ENCODE measurements at regions not wholly inside any gene's neighbourhood (a gene's known extent, or its start where the extent isn't known, plus 50 kb on each side); places are given as distances from the start of the nearest gene placed in this dataset.
A peak's percentile ranks its signal among the peaks of the same experiment; 100 is the strongest.
"Not testable (repeated sequence)": the region's sequence is repeated elsewhere in the genome, so short reads cannot be mapped to it uniquely, and the experiment has no call there.

DNA sequence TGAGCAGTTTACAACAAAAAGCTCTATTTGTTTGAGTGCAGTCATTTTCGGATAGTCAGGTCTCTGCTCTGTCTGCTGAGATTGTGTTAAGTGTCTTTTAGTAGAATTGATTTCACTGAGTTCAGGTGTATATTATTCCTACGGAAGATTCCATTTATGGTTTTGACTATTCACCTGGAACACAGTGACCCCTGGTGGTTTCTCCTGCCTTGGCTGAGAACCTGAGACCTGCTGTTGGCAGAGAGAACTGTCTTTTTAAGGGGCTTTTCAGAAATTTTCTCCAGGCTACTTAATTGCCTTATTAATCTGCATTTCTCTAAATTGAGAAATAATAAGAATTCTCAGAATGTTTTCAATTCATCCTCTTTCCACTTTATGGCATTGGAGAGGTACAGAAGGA, 508.0 kb downstream of the TBC1D32 start:
- Mint-ChIP-seq H3K27ac (no peak overlapping the region), H3K4me3 (no peak overlapping the region), H3K4me1 (ENCODE audit: low read depth in 2 of 2) (no peaks in the 10 kb centered on the region), H3K9me3 (no peaks in the 10 kb centered on the region), H3K36me3 (no peaks in the 10 kb centered on the region), H3K27me3 (no peaks in the 10 kb centered on the region)
- DNase-seq (ENCODE audit: low spot score): no peak
- no peak for ATAC-seq

DNA sequence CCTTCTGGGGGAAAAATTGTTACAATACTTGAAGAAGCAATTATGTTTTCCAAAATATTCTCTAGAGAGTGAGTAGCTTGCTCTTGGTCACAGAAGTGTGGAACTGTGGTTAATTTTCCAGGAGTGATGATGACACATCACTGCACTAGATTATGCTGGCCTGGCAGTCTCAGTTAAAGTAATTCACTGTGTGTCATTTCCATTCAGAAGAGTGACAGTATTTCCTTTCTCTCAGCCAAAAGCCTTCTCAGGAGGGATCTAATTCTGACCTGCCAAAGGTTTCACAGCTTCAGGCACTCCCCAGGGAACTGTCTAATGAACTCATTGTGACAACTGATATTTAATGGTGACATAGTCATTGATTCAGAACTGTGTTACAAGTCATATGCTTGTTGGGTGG, 517.5 kb downstream of the TBC1D32 start:
- H3K4me1 Mint-ChIP-seq (ENCODE audit: low read depth in 2 of 2): no peaks in the 10 kb centered on the region
- no peak for DNase-seq (ENCODE audit: low spot score)
- H3K27me3 Mint-ChIP-seq: no peaks in the 10 kb centered on the region

DNA sequence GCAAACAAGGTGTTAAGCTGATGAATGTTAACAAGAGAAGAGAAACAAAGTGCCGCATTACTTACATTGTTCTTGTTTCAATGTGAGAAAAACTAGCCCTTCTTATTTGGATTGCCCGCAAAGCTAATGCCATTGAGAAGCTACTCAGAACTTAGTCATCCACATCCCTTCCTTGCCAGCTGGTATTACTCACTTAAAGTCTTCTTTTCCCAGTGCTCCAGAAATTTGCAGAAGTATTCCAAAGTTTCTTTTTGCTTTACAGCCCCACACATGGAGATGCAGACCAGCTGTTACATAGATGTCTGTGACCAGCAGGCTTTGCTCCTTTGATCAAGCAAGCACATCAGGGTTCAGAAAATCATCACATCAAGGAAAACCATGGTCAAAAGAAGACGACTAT, 529.0 kb downstream of the TBC1D32 start:
- peaks cover 6% of the 10 kb centered on the region for H3K9me3 Mint-ChIP-seq
- ATAC-seq: no peak
- no peaks in the 10 kb centered on the region for H3K36me3 Mint-ChIP-seq
- DNase-seq (ENCODE audit: low spot score): no peak
- H3K27ac Mint-ChIP-seq: no peak overlapping the region
- no peaks in the 10 kb centered on the region for H3K27me3 Mint-ChIP-seq
- no peaks in the 10 kb centered on the region for H3K4me1 Mint-ChIP-seq (ENCODE audit: low read depth in 2 of 2)
- H3K4me3 Mint-ChIP-seq: no peak overlapping the region

More for the DNA sequence above, 517.5 kb downstream of the TBC1D32 start:
- Mint-ChIP-seq H3K9me3 (peaks cover 11% of the 10 kb centered on the region), H3K4me3 (no peak overlapping the region), H3K36me3 (peaks cover 5% of the 10 kb centered on the region), H3K27ac (no peak overlapping the region)
- no peak for ATAC-seq

DNA sequence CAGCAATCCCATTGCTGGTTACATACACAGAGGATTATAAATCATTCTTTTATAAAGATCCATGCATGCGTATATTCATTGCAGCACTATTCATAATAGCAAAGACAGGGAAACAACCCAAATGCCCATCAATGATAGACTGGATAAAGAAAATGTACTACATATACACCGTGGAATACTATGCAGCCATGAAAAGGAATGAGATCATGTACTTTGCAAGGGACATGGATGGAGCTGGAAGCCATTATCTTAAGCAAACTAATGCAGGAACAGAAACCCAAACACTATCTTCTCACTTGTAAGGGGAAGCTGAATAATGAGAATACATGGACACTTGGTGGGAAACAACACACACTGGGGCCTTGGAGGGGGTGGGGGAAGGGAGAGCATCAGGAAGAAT, 529.7 kb downstream of the TBC1D32 start:
- ATAC-seq (no peak), DNase-seq (ENCODE audit: low spot score) (no peak)
- Mint-ChIP-seq H3K9me3 (peaks cover 6% of the 10 kb centered on the region), H3K27me3 (no peaks in the 10 kb centered on the region), H3K36me3 (no peaks in the 10 kb centered on the region), H3K4me3 (no peak overlapping the region), H3K27ac (no peak overlapping the region), H3K4me1 (ENCODE audit: low read depth in 2 of 2) (no peaks in the 10 kb centered on the region)

DNA sequence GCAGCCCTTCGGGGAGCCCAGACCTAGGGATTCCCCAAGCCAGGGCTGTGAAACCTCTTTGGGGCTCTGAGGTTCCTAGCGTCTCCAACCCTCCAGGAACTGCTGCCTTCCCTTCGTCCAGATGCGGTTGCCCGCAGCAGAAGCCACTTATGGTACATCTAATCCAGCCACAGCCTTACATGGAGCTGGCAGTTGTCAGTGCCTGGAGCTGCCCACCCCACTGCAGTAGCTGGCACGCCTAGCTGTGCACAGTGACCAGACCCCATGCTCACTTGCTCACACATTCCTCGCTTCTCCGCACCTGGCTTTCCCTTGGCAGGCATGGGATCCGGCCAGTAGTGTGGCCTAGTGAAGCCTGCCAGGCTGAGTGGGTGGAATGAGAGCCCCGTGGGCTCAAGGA, 547.6 kb downstream of the TBC1D32 start:
- H3K9me3 Mint-ChIP-seq: peaks cover 2% of the 10 kb centered on the region

DNA sequence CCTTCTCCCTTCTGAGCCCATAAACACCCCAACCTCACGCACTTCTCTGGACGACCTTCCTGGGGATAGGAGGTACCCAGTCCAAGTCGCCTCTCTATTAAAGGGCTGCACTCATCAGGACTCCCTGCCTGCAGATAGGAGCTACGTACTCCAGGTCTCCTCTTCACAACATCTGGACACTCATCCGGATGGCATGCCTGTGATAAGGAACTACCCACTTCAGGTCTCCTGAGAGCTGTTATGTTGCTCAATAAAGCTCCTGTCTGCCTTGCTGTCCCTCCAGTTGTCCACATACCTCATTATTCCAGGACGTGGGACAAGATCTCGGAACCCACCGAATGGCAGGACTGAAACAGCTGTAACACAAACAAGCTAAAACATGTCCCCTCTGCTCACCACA, 548.0 kb downstream of the TBC1D32 start:
- Mint-ChIP-seq H3K27me3 (no peaks in the 10 kb centered on the region), H3K36me3 (no peaks in the 10 kb centered on the region), H3K27ac (no peak overlapping the region), H3K4me3 (no peak overlapping the region), H3K4me1 (ENCODE audit: low read depth in 2 of 2) (no peaks in the 10 kb centered on the region), H3K9me3 (no peaks in the 10 kb centered on the region)
- ATAC-seq (no peak), DNase-seq (ENCODE audit: low spot score) (no peak)

More for the DNA sequence above, 547.6 kb downstream of the TBC1D32 start:
- Mint-ChIP-seq H3K4me1 (ENCODE audit: low read depth in 2 of 2) (no peaks in the 10 kb centered on the region), H3K27me3 (no peaks in the 10 kb centered on the region), H3K4me3 (no peak overlapping the region), H3K27ac (no peak overlapping the region), H3K36me3 (no peaks in the 10 kb centered on the region)
- DNase-seq (ENCODE audit: low spot score) (no peak), ATAC-seq (no peak)

DNA sequence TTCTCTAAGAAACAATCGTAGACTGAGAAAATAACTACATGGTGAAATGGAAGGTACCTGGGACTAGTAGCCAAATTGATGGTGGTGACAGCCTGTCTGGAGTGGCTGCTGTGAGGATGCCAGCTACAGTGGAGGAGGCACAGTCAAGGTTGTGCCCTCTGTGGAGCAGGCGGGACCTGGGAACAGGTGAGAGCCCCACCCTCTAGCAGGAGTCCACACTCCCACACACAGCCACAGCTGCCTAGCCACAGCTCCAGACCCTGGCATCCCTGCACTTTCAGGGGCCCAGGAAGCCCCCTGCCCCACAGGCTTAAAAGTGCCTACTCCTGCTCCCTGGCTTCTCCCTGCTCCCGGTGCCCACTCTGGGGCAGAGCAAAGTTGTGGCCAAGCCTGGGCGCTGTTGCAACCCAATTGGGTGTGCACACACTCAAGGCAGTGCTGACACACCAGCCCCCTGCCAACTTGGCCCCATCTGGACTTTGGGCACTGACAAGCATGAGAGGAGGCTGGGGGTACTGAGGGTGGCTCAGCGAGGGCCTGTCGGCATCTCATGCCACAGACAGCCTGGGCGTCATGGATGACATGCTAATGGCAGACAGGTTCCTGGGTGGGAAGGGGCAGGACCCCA, 548.7 kb downstream of the TBC1D32 start:
- H3K4me1 Mint-ChIP-seq (ENCODE audit: low read depth in 2 of 2): no peaks in the 10 kb centered on the region
- H3K9me3 Mint-ChIP-seq: no peaks in the 10 kb centered on the region
- ATAC-seq: peak in 1 of 2 donors; percentile 54
- H3K36me3 Mint-ChIP-seq: no peaks in the 10 kb centered on the region
- no peaks in the 10 kb centered on the region for H3K27me3 Mint-ChIP-seq
- no peak overlapping the region for H3K27ac Mint-ChIP-seq
- no peak for DNase-seq (ENCODE audit: low spot score)
- H3K4me3 Mint-ChIP-seq: no peak overlapping the region

DNA sequence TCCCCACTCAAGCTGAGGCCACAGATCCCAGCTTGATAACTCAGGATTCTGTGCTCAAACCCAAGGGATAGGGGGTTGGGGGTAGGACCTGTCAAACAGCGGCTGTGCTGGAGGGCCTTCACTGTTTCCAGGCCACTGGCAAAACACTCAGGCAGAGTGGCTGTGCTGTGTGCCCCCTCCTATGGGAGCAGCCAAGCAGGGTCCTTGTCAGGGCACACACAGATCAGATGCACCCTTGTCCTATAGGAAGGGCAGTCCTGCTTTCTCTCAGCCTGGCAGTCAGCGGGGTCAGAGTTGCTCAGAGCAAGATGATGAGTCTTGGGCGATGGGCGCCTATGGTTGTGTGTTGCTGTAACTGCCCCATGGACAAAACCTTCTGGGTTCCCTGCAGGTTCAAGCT, 554.8 kb downstream of the TBC1D32 start:
- Mint-ChIP-seq H3K9me3 (peaks cover 3% of the 10 kb centered on the region), H3K4me1 (ENCODE audit: low read depth in 2 of 2) (no peaks in the 10 kb centered on the region), H3K27me3 (no peaks in the 10 kb centered on the region), H3K4me3 (no peak overlapping the region), H3K27ac (no peak overlapping the region), H3K36me3 (no peaks in the 10 kb centered on the region)
- peak in 1 of 2 donors; percentile 45 for ATAC-seq
- DNase-seq (ENCODE audit: low spot score): no peak

DNA sequence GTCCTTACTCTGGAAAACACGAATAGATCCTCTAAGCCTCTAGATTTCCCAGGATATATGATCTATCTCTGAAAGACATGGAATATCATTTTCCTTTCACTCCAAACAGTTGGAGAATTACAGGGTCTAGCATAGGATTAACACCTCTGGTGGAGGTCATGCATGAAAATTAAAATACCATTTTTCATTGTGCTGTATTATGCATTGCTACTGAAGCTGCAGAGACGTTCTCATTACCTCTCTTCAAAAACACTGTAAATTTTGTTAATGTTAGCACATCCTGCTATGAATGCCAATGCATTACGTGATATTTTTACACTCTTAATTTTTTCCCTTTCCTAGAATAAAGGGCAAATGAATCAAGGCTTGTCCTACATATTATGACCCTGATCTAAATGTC, 558.6 kb downstream of the TBC1D32 start:
- Mint-ChIP-seq H3K9me3 (peaks cover 3% of the 10 kb centered on the region), H3K27me3 (no peaks in the 10 kb centered on the region), H3K4me3 (no peak overlapping the region), H3K4me1 (ENCODE audit: low read depth in 2 of 2) (no peaks in the 10 kb centered on the region), H3K27ac (no peak overlapping the region), H3K36me3 (no peaks in the 10 kb centered on the region)
- no peak for ATAC-seq
- DNase-seq (ENCODE audit: low spot score): no peak

DNA sequence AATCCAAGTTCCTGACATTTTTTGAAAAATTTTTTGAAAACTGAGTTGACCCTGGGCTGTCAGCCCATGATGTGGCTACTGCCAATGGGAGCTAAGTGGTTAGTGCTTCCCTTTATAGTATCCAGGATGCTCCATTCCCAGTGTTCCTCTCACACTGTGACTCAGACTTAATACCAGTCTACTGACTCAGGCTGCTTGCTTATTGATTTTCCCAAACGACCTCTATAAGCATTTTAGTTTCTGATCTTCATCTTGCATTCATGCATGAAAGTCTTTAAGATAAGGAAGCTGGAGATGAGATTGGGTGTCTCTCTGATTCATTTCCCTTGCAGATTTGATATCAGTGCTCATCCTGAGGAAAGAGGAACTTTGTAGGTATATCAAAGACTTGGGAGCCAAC, 560.0 kb downstream of the TBC1D32 start:
- H3K4me1 Mint-ChIP-seq (ENCODE audit: low read depth in 2 of 2): no peaks in the 10 kb centered on the region
- no peaks in the 10 kb centered on the region for H3K36me3 Mint-ChIP-seq
- no peak overlapping the region for H3K4me3 Mint-ChIP-seq
- DNase-seq (ENCODE audit: low spot score) (no peak), ATAC-seq (no peak)
- H3K27me3 Mint-ChIP-seq: no peaks in the 10 kb centered on the region
- H3K9me3 Mint-ChIP-seq: no peaks in the 10 kb centered on the region
- H3K27ac Mint-ChIP-seq: no peak overlapping the region

DNA sequence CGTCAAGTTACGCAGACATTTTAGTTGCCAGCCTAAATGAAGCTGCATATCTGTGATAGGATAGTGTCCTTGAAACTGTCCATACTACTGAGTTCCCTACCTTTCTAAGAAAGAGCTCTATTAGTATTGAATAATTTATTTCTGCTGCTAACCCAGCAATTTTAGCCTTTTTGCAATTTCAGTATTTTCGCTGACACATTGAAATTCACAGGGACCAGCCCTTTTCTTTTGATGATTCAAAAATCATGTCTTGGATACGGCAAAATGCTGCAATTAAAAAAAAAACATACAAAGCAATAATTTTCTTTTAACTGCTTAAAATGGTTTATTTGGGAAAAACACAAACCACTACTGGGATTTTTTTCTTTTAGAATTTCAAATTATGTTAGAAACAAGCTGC, 563.3 kb downstream of the TBC1D32 start:
- H3K4me3 Mint-ChIP-seq: no peak overlapping the region
- no peak for DNase-seq (ENCODE audit: low spot score)
- H3K36me3 Mint-ChIP-seq: no peaks in the 10 kb centered on the region
- ATAC-seq: no peak
- H3K27ac Mint-ChIP-seq: no peak overlapping the region
- peaks cover 5% of the 10 kb centered on the region for H3K9me3 Mint-ChIP-seq
- no peaks in the 10 kb centered on the region for H3K4me1 Mint-ChIP-seq (ENCODE audit: low read depth in 2 of 2)
- H3K27me3 Mint-ChIP-seq: no peaks in the 10 kb centered on the region

DNA sequence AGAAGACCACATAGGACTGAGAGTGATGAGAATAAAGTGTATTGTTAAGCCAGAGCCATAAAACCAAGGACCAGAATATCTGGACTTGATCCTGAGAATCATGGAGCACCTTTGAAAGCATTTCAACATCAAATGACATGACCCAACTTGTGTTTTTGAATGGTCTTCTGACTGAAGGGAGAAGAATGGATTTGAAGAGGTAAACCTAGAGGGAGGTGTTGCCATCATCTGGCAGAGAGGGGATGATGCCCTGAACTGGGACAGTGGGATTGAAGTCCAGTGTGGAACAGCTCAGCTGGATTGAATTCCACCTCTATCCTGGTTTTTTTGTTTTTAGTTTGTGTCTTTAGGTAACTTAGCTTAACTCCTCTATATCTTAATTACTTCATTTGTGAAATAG, 570.0 kb downstream of the TBC1D32 start:
- Mint-ChIP-seq H3K4me3 (no peak overlapping the region), H3K27ac (no peak overlapping the region), H3K4me1 (ENCODE audit: low read depth in 2 of 2) (no peaks in the 10 kb centered on the region), H3K9me3 (peaks cover 12% of the 10 kb centered on the region), H3K36me3 (no peaks in the 10 kb centered on the region), H3K27me3 (no peaks in the 10 kb centered on the region)
- ATAC-seq (no peak), DNase-seq (ENCODE audit: low spot score) (no peak)

DNA sequence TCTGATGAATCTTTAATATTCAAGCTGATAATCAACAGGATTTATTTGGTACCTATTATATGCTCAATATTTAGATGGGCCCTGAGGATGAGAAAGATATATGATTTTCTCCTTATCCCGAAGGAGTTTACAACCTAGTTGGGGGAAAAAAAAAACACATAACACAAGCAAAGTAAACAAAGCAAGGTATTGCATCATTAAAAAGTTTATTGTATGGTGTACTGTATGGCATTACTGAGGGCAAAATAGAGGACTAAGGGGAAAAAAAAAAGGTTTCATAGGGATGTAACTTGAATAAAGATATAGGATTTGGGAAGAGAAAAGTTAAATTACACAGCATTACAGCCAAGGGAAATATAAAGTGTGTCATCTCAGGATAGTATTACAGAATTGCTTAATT, 574.7 kb downstream of the TBC1D32 start:
- ATAC-seq: no peak
- no peaks in the 10 kb centered on the region for H3K4me1 Mint-ChIP-seq (ENCODE audit: low read depth in 2 of 2)
- H3K27ac Mint-ChIP-seq: no peak overlapping the region
- no peak for DNase-seq (ENCODE audit: low spot score)
- peaks cover 7% of the 10 kb centered on the region for H3K9me3 Mint-ChIP-seq
- H3K36me3 Mint-ChIP-seq: no peaks in the 10 kb centered on the region
- H3K4me3 Mint-ChIP-seq: no peak overlapping the region
- no peaks in the 10 kb centered on the region for H3K27me3 Mint-ChIP-seq

DNA sequence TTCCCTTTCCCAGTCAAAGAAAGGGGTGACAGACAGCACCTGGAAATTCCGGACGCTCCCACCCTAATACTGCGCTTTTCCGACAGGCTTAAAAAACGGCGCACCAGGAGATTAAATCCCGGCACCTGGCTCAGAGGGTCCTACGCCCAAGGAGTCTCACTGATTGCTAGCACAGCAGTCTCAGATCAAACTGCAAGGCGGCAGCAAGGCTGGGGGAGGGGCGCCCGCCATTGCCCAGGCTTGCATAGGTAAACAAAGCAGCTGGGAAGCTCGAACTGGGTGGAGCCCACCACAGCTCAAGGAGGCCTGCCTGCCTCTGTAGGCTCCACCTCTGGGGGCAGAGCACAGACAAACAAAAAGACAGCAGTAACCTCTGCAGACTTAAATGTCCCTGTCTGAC, 585.7 kb downstream of the TBC1D32 start:
- not testable (repeated sequence) for H3K4me3 Mint-ChIP-seq; H3K36me3 Mint-ChIP-seq; ATAC-seq; H3K27ac Mint-ChIP-seq; DNase-seq (ENCODE audit: low spot score); H3K27me3 Mint-ChIP-seq; H3K4me1 Mint-ChIP-seq (ENCODE audit: low read depth in 2 of 2); H3K9me3 Mint-ChIP-seq

DNA sequence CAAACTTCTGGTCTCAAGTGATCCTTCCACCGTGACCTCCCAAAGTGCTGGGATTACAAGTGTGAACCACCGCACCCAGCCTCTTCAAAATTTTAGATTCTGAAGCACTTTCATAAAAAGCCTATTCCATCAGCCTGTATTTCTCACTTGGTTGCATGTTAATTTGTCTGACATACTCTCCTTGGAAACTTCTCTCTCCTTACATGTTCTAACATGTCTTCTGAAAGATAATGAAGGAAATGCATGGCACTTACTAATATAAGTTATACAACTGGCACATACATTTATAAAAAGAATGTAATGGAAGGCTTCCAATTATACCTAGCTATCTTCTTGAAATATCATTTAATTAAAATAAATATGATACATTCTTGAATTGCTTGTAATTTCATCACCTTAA, 597.5 kb downstream of the TBC1D32 start:
- Mint-ChIP-seq H3K27me3 (no peaks in the 10 kb centered on the region), H3K36me3 (no peaks in the 10 kb centered on the region), H3K4me1 (ENCODE audit: low read depth in 2 of 2) (no peaks in the 10 kb centered on the region), H3K4me3 (no peak overlapping the region), H3K9me3 (peaks cover 8% of the 10 kb centered on the region), H3K27ac (no peak overlapping the region)
- DNase-seq (ENCODE audit: low spot score): no peak
- no peak for ATAC-seq

All from natural killer cell treated with Interleukin-12 subunit alpha and Interleukin-12 subunit beta and Interleukin-15 and Interleukin-18, amount 100 ng/mL, for 72 hours (primary cell).